Endothelial cell of umbilical vein (primary cell): ENCODE measurements at regions not wholly inside any gene's neighbourhood (a gene's known extent, or its start where the extent isn't known, plus 50 kb on each side); places are given as distances from the start of the nearest gene placed in this dataset.

ENCODE experiments used
- BruUV-seq: library from RNA; stranded (reverse); fragments of 400-500 nt; replicated peaks from 2 replicates; lab custom pipeline; 2021; lab: Mats Ljungman, UMichigan
- CTCF ChIA-PET: fragments of 300-600, 350-600 bp; sonication (Branson Sonifier 250); formaldehyde crosslinking; loops from one replicate; lab custom pipeline; 2021; ENCODE audit warnings: antibody characterized with exemption, inconsistent platforms; lab: Charles Lee
- POLR2A ChIA-PET: fragments of 300-600, 350-600 bp; sonication (Branson Sonifier 250); formaldehyde crosslinking; loops from one replicate; lab custom pipeline; 2021; ENCODE audit warnings: antibody characterized with exemption, inconsistent platforms; lab: Charles Lee
- DNase-seq: peaks from one replicate; pipeline ENCODE4 v3.0.0-alpha.2; 2011; ENCODE audit warnings: low read depth, low spot score
- FAIRE-seq: peaks from 2 replicates; lab custom pipeline; 2011; peaks lifted over from hg19 to GRCh38; lab: Jason Lieb, UNC
- H2AFZ ChIP-seq: 2 replicates; pipeline ENCODE4 v1.6.0; 2012; ENCODE audit warnings: low read depth, low read length, control low read depth, inconsistent platforms
- H3K27ac ChIP-seq: 2 replicates; pipeline ENCODE4 v1.5.1; 2011; ENCODE audit warnings: low read depth, mild to moderate bottlenecking, control low read depth, low read length, moderate library complexity; ENCODE audit not compliant: insufficient read depth
- H3K27me3 ChIP-seq, 2 experiments: 2 replicates each; pipeline versions ENCODE4 v1.6.0 to v1.6.1; 2011; ENCODE audit warnings: low read length in 2 of 2, mixed read lengths in 1 of 2; ENCODE audit not compliant: control insufficient read depth in 2 of 2, insufficient read depth in 2 of 2
- H3K36me3 ChIP-seq, 2 experiments: 2 replicates in 1 of 2; 3 replicates in 1 of 2; pipeline ENCODE4 v1.5.1; 2011; ENCODE audit warnings: low read length in 2 of 2, mild to moderate bottlenecking in 1 of 2, moderate library complexity in 1 of 2; ENCODE audit not compliant: control insufficient read depth in 2 of 2, insufficient read depth in 2 of 2; ENCODE audit errors: extremely low read depth in 1 of 2
- H3K4me1 ChIP-seq: 3 replicates; pipeline ENCODE4 v1.5.1; 2011; ENCODE audit warnings: mild to moderate bottlenecking, low read length; ENCODE audit not compliant: control insufficient read depth, insufficient read depth; ENCODE audit errors: extremely low read depth
- H3K4me2 ChIP-seq: 2 replicates; pipeline ENCODE4 v1.6.1; 2011; ENCODE audit warnings: low read length, control low read depth, mixed read lengths; ENCODE audit not compliant: insufficient read depth
- H3K4me3 ChIP-seq, 3 experiments: fragments of 200-600 bp in 1 of 3; sonication (generic), shearing (Covaris generic) in 1 of 3; replicated peaks in 1 of 3; 2 replicates each; pipeline ENCODE4 v1.5.1; 2011 to 2016; ENCODE audit warnings: control low read depth in 3 of 3, low read length in 3 of 3, mild to moderate bottlenecking in 2 of 3, inconsistent platforms in 1 of 3, low read depth in 1 of 3, moderate library complexity in 1 of 3; ENCODE audit not compliant: insufficient read depth in 1 of 3
- H3K79me2 ChIP-seq: 2 replicates; pipeline ENCODE4 v1.6.0; 2012; ENCODE audit warnings: low read length, inconsistent platforms; ENCODE audit not compliant: control insufficient read depth, insufficient read depth
- H3K9ac ChIP-seq: replicated peaks from 2 replicates; pipeline ENCODE3; 2011; ENCODE audit warnings: low read length, control low read depth; ENCODE audit not compliant: insufficient read depth; ENCODE audit errors: extremely low read depth
- H3K9me1 ChIP-seq: replicated peaks from 3 replicates; pipeline ENCODE4 v1.6.0; 2011; ENCODE audit warnings: mild to moderate bottlenecking, low read length; ENCODE audit not compliant: control insufficient read depth, insufficient read depth; ENCODE audit errors: extremely low read depth
- H3K9me3 ChIP-seq: replicated peaks from 2 replicates; pipeline ENCODE4 v1.5.1; 2012; ENCODE audit warnings: low read length, inconsistent platforms; ENCODE audit not compliant: control insufficient read depth, insufficient read depth
- H4K20me1 ChIP-seq: replicated peaks from 2 replicates; pipeline ENCODE3; 2011; ENCODE audit warnings: mild to moderate bottlenecking, low read length; ENCODE audit not compliant: control insufficient read depth, insufficient read depth; ENCODE audit errors: extremely low read depth
- CTCF ChIP-seq, 2 donors: IDR thresholded peaks; 1 replicate in 1 of 2; 2 replicates in 1 of 2; pipeline ENCODE4 v1.5.1; 2011; ENCODE audit warnings: low read length in 2 of 2, mild to moderate bottlenecking in 2 of 2, moderate library complexity in 2 of 2, control low read depth in 1 of 2, inconsistent platforms in 1 of 2, low read depth in 1 of 2; ENCODE audit not compliant: insufficient read depth in 1 of 2; ENCODE audit errors: extremely low read depth in 1 of 2
- EZH2 ChIP-seq: IDR thresholded peaks from 2 replicates; pipeline ENCODE4 v1.6.1; 2012; ENCODE audit warnings: borderline replicate concordance, low read depth, mild to moderate bottlenecking, moderate library complexity, low read length, inconsistent platforms; ENCODE audit not compliant: severe bottlenecking
- FOS ChIP-seq: IDR thresholded peaks from 2 replicates; pipeline ENCODE4 v1.6.1; 2011; ENCODE audit warnings: mild to moderate bottlenecking, low read length, moderate library complexity, borderline replicate concordance; ENCODE audit not compliant: insufficient read depth
- GATA2 ChIP-seq: IDR thresholded peaks from 2 replicates; pipeline ENCODE4 v1.7.0; 2011; ENCODE audit warnings: low read depth, mild to moderate bottlenecking, moderate library complexity, mixed read lengths, low read length; ENCODE audit not compliant: insufficient read length, insufficient read depth
- JUN ChIP-seq: IDR thresholded peaks from 2 replicates; pipeline ENCODE4 v1.6.1; 2011; ENCODE audit warnings: borderline replicate concordance, low read depth; ENCODE audit not compliant: insufficient read length, insufficient read depth
- MYC ChIP-seq: IDR thresholded peaks from one replicate; pipeline ENCODE4 v1.6.1; 2011; ENCODE audit warnings: mild to moderate bottlenecking, low read depth, low read length
- POLR2A ChIP-seq: IDR thresholded peaks from 2 replicates; pipeline ENCODE4 v1.6.1; 2012; ENCODE audit warnings: low read depth, mild to moderate bottlenecking, control low read depth, low read length
- POLR2AphosphoS5 ChIP-seq: IDR thresholded peaks from 2 replicates; pipeline ENCODE4 v1.6.1; 2012; ENCODE audit warnings: low read depth, mild to moderate bottlenecking, control low read depth, low read length, moderate library complexity; ENCODE audit not compliant: insufficient read depth
- dilution Hi-C: fragments of 300-500 bp; cut with MboI; formaldehyde crosslinking; loops from one replicate; pipeline ENCODE4 v1.15.0; 2019; ENCODE audit warnings: low sequenced_read_pairs; ENCODE audit not compliant: extremely low pct_ligation_motif_present
- intact Hi-C: fragments of 100-400 bp; cut with micrococcal nuclease; formaldehyde crosslinking; loops from one replicate; pipeline ENCODE4 v1.10.0; 2022
- TF ChIP-seq, protein P1 (sequence below): IDR thresholded peaks from 2 replicates; pipeline ENCODE4 v1.6.1; 2011; ENCODE audit not compliant: insufficient read depth, insufficient read length

GRCh38 chr2:66111706-66112105 is 323.2 kb upstream of the MEIS1 start:
- DNase-seq (no peak), FAIRE-seq (no peak)
- no peak for TF ChIP-seq POLR2AphosphoS5
- TF ChIP-seq CTCF (IDR thresholded peaks at IDR 0.05; ENCODE audit: extremely low read depth in 1 of 2, insufficient read depth in 1 of 2, low read depth in 1 of 2, low read length in 2 of 2), result no peak
- TF ChIP-seq FOS, result no peak
- no peak for TF ChIP-seq MYC
- TF ChIP-seq, protein P1, sequence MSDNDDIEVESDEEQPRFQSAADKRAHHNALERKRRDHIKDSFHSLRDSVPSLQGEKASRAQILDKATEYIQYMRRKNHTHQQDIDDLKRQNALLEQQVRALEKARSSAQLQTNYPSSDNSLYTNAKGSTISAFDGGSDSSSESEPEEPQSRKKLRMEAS, result no peak
- no peak for TF ChIP-seq POLR2A
- no peak for TF ChIP-seq EZH2
- no peak for TF ChIP-seq GATA2
- no peak for TF ChIP-seq JUN
- intact Hi-C loops, result no loop called here
- no TSS peak for BruUV-seq
- H3K27me3 ChIP-seq, result no peaks in the 10 kb centered on the region
- no peaks in the 10 kb centered on the region for H3K36me3 ChIP-seq
- H3K9me1 ChIP-seq, result no peaks in the 10 kb centered on the region
- H3K4me2 ChIP-seq, result no peak overlapping the region
- no peaks in the 10 kb centered on the region for H3K79me2 ChIP-seq
- POLR2A ChIA-PET, result no interaction called here
- no peak overlapping the region for H3K4me3 ChIP-seq
- no peaks in the 10 kb centered on the region for H3K4me1 ChIP-seq
- dilution Hi-C loops, result no loop called here
- no peaks in the 10 kb centered on the region for H3K9me3 ChIP-seq
- H3K27ac ChIP-seq, result no peak overlapping the region
- H3K9ac ChIP-seq, result no peak overlapping the region
- no peaks in the 10 kb centered on the region for H4K20me1 ChIP-seq
- no peak overlapping the region for H2AFZ ChIP-seq
- CTCF ChIA-PET, result no interaction called here
